AG09309 (cell line): ENCODE measurements at regions not wholly inside any gene's neighbourhood (a gene's known extent, or its start where the extent isn't known, plus 50 kb on each side); places are given as distances from the start of the nearest gene placed in this dataset.

Experiments
- DNase-seq: peaks from one replicate; pipeline ENCODE4 v3.0.0-alpha.2; 2010; ENCODE audit warnings: low read depth
- H3K4me3 ChIP-seq: 2 replicates; pipeline ENCODE4 v1.5.1; 2011; ENCODE audit warnings: mild to moderate bottlenecking, low read depth, low read length, moderate library complexity; ENCODE audit not compliant: control insufficient read depth
- TF ChIP-seq, protein P1 (sequence below): IDR thresholded peaks from 2 replicates; pipeline ENCODE4 v1.5.1; 2011; ENCODE audit warnings: mild to moderate bottlenecking, low read depth, low read length, inconsistent platforms; ENCODE audit not compliant: insufficient read depth, control insufficient read depth; ENCODE audit errors: missing control alignments

DNA sequence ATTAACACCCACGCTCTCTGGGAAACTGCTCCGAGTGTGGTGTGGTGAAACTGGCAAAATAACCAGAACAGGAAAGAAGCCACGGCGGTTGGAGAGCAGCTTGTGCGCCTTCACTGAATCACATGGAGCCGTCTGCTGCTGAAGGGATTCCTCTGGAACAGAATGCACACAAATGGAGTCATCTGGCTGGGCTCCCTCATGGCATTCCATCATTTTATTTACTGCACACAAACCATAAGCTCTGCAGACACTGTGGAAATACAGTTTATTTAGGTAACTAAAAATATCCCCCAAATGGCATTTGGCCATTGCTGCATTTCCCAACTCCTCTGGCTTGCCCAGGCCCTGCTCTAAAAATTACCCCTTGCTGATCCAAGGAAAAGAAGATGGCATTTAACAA is 187.0 kb upstream of the S100G start:
- DNase-seq: peak; percentile 71
- TF ChIP-seq, protein P1, sequence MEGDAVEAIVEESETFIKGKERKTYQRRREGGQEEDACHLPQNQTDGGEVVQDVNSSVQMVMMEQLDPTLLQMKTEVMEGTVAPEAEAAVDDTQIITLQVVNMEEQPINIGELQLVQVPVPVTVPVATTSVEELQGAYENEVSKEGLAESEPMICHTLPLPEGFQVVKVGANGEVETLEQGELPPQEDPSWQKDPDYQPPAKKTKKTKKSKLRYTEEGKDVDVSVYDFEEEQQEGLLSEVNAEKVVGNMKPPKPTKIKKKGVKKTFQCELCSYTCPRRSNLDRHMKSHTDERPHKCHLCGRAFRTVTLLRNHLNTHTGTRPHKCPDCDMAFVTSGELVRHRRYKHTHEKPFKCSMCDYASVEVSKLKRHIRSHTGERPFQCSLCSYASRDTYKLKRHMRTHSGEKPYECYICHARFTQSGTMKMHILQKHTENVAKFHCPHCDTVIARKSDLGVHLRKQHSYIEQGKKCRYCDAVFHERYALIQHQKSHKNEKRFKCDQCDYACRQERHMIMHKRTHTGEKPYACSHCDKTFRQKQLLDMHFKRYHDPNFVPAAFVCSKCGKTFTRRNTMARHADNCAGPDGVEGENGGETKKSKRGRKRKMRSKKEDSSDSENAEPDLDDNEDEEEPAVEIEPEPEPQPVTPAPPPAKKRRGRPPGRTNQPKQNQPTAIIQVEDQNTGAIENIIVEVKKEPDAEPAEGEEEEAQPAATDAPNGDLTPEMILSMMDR: no peak
- H3K4me3 ChIP-seq: no peak overlapping the region

DNA sequence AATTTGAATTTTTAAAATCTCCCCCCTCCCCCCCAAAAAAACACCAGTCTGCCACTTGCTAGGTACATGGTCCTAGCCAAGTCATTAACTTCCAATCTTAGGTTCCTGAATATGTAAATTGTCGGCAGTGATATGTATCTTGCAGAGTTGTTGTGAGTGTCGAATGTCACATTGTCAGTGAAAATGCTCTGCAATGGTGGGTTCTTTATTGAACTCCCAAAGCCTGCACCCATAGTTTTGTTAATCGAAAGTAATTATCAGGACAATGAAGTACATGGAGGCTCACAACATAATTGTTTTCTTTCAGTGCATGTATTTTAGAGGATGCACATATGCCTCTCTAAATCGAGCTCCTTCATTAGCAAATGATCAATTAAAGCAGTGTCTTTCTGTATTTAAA is 185.6 kb upstream of the S100G start:
- no peak for DNase-seq
- TF ChIP-seq, protein P1: no peak
- H3K4me3 ChIP-seq: no peak overlapping the region

DNA sequence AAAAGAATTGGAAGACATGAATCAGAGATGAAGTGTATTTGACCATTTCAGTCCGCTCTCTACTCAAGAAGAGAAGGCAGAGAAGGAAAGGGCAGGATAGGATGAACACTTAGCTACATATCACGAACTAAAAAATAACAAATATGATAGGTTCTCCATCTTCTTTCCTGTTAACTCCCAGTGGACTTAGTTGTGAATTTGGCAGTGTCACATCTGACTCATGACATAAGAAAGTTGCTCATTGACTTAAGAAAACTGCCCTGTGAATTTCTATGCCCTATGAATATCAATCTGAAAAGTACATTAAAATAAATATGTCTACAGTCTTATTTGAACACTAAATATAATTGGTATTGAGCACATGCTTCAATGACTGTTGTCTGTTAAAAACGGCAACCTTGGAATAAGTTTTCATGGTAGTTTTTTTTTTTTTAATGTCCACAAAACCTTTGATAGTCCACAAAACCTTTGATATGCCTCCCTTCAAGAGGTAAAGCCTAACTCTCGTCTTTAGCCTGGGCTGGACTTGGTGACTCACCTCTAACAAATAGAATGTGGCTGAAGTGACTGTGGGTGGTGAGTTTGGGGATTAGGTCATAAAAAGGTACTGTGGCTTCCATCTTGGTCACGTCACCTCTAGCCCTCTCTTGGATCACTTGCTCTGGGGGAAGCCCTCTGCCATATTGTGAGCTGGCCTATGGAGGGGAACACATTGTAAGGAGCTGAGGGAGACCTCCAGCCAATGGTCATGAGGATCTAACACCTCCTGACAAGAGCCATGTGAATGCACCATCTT is 184.7 kb upstream of the S100G start:
- DNase-seq: no peak
- no peak overlapping the region for H3K4me3 ChIP-seq
- TF ChIP-seq, protein P1: no peak

DNA sequence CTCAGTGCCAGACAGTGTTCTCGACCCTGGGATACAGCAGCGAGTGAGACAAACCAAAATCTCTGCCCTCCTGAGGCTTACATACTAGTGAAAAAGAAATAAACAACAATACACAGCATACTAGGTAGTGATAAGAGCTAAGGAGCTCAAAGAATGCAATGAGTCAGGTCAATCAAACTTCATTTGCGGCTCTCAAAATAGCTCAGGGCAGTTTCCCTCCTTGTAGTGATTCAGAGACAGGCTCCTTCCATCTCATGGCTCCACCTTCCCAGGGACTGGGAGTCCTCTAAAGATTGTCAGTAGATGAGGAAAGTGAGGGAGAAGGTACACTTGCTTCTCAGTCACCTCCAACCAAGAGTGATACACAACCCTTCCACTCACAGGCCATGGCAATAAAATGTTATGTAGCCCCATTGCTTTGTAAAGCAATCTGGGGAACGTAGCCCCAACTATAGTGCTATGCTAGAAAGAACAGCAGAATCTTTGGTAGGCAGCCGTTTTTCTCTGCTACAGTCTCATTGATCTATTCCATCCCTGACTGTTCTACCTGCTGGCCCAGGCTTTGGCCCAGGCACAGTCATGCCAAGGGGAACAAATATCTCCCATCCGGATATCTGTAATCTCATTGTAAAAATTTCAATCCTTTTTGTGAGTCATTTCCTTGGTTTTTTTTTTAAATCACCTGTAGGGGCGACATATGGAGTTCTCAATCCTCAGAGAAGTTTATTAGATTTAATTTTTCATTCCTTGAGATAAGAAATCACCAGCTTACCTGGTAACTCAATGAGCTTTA is 183.1 kb upstream of the S100G start:
- DNase-seq: no peak
- no peak overlapping the region for H3K4me3 ChIP-seq
- TF ChIP-seq, protein P1: no peak

DNA sequence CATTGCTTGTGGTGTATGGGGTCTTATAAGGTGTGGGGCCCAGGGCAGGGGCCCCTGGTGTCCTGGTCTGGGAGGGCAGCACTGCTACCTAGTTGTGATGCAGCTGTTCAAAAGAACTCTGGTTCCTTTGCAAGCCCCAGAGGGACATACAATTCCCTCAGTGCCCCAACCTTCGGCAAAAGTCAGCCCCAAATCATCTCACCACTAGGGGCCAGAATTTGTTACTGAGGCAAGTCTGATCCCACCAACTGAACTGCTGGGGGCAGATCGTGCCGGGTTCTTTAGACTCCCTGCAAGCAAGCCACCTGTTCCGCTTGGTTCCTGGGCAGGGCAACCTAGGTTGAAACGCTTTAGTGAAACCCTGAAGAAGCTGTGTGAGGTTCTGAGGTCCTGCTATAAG is 180.1 kb upstream of the S100G start:
- no peak for DNase-seq
- H3K4me3 ChIP-seq: no peak overlapping the region
- TF ChIP-seq, protein P1: no peak

DNA sequence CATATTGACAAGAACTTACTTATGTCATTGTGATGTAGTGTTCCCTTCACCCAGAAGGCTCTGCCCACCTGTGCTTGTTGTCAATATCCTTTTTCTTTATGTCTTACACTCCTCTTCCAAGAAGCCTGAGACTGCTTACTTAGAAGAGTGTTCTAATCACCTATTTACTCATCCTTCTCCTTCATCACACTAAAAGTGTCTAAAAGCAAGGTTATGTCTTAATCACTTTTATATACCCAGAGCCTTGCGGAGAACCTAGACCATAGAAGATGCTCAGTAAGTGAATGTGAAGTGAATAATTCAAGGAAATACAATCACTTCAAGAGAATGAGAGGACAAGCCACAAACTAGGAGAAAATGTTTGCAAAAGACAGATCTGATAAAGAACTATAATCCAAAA is 177.6 kb upstream of the S100G start:
- TF ChIP-seq, protein P1: no peak
- H3K4me3 ChIP-seq: no peak overlapping the region
- DNase-seq: no peak
